GM12891 (cell line): ENCODE measurements at regions not wholly inside any gene's neighbourhood (a gene's known extent, or its start where the extent isn't known, plus 50 kb on each side); places are given as distances from the start of the nearest gene placed in this dataset.
"Not testable (repeated sequence)": the region's sequence is repeated elsewhere in the genome, so short reads cannot be mapped to it uniquely, and the experiment has no call there.

Experiments used
- DNase-seq: peaks from one replicate; pipeline ENCODE4 v3.0.0; 2011; ENCODE audit warnings: low spot score; ENCODE audit not compliant: insufficient read length
- FAIRE-seq: peaks from 2 replicates; lab custom pipeline; 2011; peaks lifted over from hg19 to GRCh38; lab: Jason Lieb, UNC
- PAX5 ChIP-seq: IDR thresholded peaks from 2 replicates; pipeline ENCODE4 v1.6.1; 2011; ENCODE audit warnings: low read length, moderate library complexity, mild to moderate bottlenecking; ENCODE audit not compliant: insufficient read depth, severe bottlenecking
- POLR2A ChIP-seq: IDR thresholded peaks from 2 replicates; pipeline ENCODE4 v1.6.1; 2011; ENCODE audit warnings: low read depth, low read length, control low read depth
- POLR2AphosphoS5 ChIP-seq: IDR thresholded peaks from 2 replicates; pipeline ENCODE4 v1.6.1; 2011; ENCODE audit warnings: low read depth, low read length, control low read depth
- POU2F2 ChIP-seq: IDR thresholded peaks from 2 replicates; pipeline ENCODE4 v1.6.1; 2011; ENCODE audit warnings: low read depth, mild to moderate bottlenecking, control low read depth, low read length, moderate library complexity
- SPI1 ChIP-seq: IDR thresholded peaks from 2 replicates; pipeline ENCODE4 v1.6.1; 2011; ENCODE audit warnings: low read depth, low read length, control low read depth
- TAF1 ChIP-seq: IDR thresholded peaks from 2 replicates; pipeline ENCODE4 v1.6.1; 2011; ENCODE audit warnings: low read depth, low read length, control low read depth

DNA sequence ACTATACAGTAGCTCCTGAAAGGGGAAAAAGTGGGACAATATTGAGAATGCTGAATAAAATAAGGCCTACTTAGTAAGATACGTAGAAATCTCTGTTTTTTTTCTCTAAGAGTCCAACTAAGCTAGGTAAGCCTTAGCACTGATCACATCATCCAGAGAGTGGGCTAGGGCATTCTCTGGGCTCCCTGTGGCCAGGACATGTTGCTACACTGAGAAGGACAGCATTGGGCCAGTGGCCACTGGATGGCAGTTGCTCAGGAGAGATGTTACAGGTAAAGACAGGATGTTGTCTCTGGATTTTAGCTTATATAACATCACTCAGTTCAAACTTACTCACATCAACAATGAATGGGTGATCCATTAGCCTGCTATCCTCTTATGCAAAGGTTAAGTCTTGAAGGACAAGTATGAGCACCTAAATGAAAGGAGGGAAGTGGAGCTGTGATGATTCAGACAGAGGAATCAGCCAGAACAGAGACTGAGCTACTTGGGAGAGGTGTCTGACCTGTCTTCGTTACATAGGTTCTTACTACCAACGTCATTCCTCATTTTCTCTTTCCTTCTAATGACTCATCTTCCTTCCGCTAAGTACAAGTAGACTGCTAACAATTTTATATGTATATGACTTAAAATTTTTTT is 226.6 kb upstream of the ADCY2 start:
- DNase-seq: no peak
- no peak for FAIRE-seq

DNA sequence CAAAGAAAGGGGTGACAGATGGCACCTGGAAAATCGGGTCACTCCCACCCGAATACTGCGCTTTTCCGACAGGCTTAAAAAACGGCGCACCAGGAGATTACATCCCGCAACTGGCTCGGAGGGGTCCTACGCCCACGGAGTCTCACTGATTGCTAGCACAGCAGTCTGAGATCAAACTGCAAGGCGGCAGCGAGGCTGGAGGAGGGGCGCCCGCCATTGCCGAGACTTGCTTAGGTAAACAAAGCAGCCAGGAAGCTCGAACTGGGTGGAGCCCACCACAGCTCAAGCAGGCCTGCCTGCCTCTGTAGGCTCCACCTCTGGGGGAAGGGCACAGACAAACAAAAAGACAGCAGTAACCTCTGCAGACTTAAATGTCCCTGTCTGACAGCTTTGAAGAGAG is 225.2 kb upstream of the ADCY2 start:
- FAIRE-seq, DNase-seq: not testable (repeated sequence)

More for the DNA sequence above, 226.6 kb upstream of the ADCY2 start:
- no peak for TF ChIP-seq TAF1
- TF ChIP-seq POLR2A: no peak

DNA sequence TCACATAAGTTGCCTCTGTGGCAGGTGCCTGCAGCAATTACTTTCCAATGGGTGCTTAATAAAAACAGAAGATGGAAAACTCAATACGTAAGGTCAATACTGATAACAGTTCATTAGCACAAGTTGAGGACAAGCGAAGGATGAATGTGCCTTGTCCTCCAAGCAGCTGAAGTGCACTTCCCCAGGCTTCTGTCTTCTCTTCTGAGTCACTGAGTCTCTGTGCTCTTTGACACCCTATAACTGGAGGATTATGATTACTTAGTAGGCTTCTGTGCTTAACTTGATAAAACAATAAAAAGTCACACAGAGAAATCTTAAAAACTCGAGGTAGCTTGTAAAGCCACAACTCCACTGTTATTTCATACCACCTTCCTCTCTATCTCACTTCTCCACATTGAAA is 216.6 kb upstream of the ADCY2 start:
- DNase-seq (no peak), FAIRE-seq (no peak)
- no peak for TF ChIP-seq POLR2AphosphoS5
- no peak for TF ChIP-seq TAF1
- TF ChIP-seq SPI1: no peak
- no peak for TF ChIP-seq POLR2A
- TF ChIP-seq POU2F2: no peak
- TF ChIP-seq PAX5: no peak

GRCh38 chr5:7181841-7182240 is 214.1 kb upstream of the ADCY2 start:
- TF ChIP-seq SPI1: no peak
- TF ChIP-seq PAX5: no peak
- no peak for TF ChIP-seq POU2F2
- no peak for TF ChIP-seq POLR2AphosphoS5
- TF ChIP-seq POLR2A: no peak
- TF ChIP-seq TAF1: no peak
- no peak for FAIRE-seq

DNA sequence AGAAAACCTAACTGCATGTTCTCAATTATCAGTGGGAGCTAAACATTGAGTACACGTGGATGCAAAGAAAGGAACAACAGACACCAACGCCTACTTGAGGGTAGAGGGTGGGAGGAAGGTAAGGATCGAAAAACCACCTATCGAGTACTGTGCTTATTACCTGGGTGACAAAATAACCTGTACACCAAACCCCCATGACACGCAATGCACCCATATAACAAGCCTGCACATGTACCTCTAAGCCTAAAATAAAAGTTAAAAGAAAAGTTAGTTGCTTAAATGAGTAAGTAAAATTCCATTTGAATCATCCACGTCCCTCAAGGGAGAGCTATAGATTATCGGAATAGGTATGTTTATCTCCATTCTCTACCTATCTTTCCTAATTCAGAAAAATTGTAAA is 210.2 kb upstream of the ADCY2 start:
- no peak for DNase-seq
- no peak for FAIRE-seq
- TF ChIP-seq TAF1: no peak
- no peak for TF ChIP-seq SPI1
- TF ChIP-seq POLR2AphosphoS5: no peak
- TF ChIP-seq POU2F2: no peak
- no peak for TF ChIP-seq POLR2A
- no peak for TF ChIP-seq PAX5

More at GRCh38 chr5:7181841-7182240, 214.1 kb upstream of the ADCY2 start:
- no peak for DNase-seq

GRCh38 chr5:7186818-7187217 is 209.1 kb upstream of the ADCY2 start:
- no peak for TF ChIP-seq POLR2AphosphoS5
- TF ChIP-seq POU2F2: no peak
- TF ChIP-seq POLR2A: no peak
- no peak for TF ChIP-seq SPI1
- no peak for TF ChIP-seq PAX5
- TF ChIP-seq TAF1: no peak

DNA sequence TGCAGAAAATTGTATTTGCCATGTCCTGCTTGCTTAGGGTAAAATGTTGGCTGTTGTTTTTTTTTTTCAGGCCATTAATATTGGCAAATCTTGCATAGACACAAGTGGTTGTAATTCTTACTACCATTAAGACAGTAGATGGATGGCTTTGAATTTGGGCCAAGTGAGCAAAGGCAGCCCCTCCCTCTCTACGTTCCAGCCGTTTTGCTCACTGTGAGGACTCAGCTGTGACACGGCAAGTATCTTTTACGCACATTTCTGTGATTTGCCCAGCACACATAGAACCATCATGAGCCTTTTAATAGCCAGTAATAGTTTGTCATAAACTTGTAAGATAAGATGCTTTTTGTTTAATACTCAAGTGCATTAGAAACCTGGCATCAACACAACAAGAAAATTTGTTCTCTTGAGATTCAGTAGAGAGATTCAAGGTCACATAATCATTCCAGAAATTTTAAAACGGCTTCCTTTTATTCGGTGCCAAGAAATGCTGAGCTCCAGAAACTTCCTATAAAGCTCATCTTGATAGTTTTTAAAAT is 205.2 kb upstream of the ADCY2 start:
- no peak for FAIRE-seq
- TF ChIP-seq SPI1: no peak
- no peak for TF ChIP-seq PAX5
- TF ChIP-seq POU2F2: no peak
- no peak for TF ChIP-seq POLR2AphosphoS5
- TF ChIP-seq POLR2A: no peak
- no peak for TF ChIP-seq TAF1
- no peak for DNase-seq

More at GRCh38 chr5:7186818-7187217, 209.1 kb upstream of the ADCY2 start:
- no peak for FAIRE-seq
- no peak for DNase-seq

- FAIRE-seq: no peak
- no peak for DNase-seq
- TF ChIP-seq POLR2AphosphoS5 (no peak), POU2F2 (no peak), TAF1 (no peak), SPI1 (no peak), POLR2A (no peak), PAX5 (no peak)
Measured at GRCh38 chr5:7192016-7192415, 203.9 kb upstream of the ADCY2 start.

GRCh38 chr5:7202846-7203245 is 193.1 kb upstream of the ADCY2 start:
- FAIRE-seq: no peak

DNA sequence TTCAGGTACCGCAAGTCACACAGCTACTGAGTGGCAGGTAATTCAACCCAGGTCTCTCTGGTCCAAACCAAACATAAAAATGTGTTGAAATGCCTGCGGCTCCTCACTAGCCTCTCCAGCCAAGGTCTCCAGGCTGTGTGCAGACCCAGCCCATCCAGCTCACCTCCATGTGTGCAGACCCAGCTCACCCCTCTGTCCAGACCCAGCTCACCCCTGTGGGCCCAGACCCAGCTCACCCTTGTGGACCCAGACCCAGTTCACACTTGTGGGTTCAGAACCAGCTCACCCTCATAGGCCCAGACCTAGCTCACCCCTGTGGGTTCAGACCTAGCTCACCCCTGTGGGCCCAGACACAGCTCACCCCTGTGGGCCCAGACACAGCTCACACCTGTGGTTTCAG is 188.0 kb upstream of the ADCY2 start:
- DNase-seq (no peak), FAIRE-seq (no peak)
- TF ChIP-seq POLR2A (no peak), TAF1 (no peak), POLR2AphosphoS5 (no peak), POU2F2 (no peak), SPI1 (no peak), PAX5 (no peak)

More at GRCh38 chr5:7202846-7203245, 193.1 kb upstream of the ADCY2 start:
- no peak for DNase-seq
- TF ChIP-seq POLR2A: no peak
- TF ChIP-seq POU2F2: no peak
- no peak for TF ChIP-seq SPI1
- no peak for TF ChIP-seq TAF1
- no peak for TF ChIP-seq PAX5
- no peak for TF ChIP-seq POLR2AphosphoS5

- FAIRE-seq (no peak), DNase-seq (no peak)
- TF ChIP-seq PAX5 (no peak), SPI1 (no peak), TAF1 (no peak), POLR2AphosphoS5 (no peak), POLR2A (no peak), POU2F2 (no peak)
Measured at GRCh38 chr5:7208938-7209337, 187.0 kb upstream of the ADCY2 start.
